CD14-positive monocyte (primary cell): ENCODE measurements at regions not wholly inside any gene's neighbourhood (a gene's known extent, or its start where the extent isn't known, plus 50 kb on each side); places are given as distances from the start of the nearest gene placed in this dataset.

Experiments
- DNase-seq, 3 donors: peaks; one replicate each; pipeline ENCODE4 v3.0.0-alpha.2; 2011 to 2022
- H2AFZ ChIP-seq: 2 replicates; pipeline ENCODE4 v1.6.0; 2012; ENCODE audit warnings: mild to moderate bottlenecking, low read depth, low read length, inconsistent platforms; ENCODE audit not compliant: insufficient read depth, poor library complexity, severe bottlenecking
- H3K27ac ChIP-seq, 2 donors: 1 replicate in 1 of 2; 2 replicates in 1 of 2; pipeline ENCODE4 v1.5.1; 2012 to 2013; ENCODE audit warnings: low read length in 2 of 2, control low read depth in 1 of 2, inconsistent platforms in 1 of 2, low read depth in 1 of 2, mild to moderate bottlenecking in 1 of 2
- H3K27me3 ChIP-seq, 2 donors: one replicate each; pipeline versions ENCODE4 v1.6.0 to v1.6.1; 2011 to 2013; ENCODE audit warnings: low read length in 2 of 2; ENCODE audit not compliant: control insufficient read depth in 2 of 2, insufficient read depth in 2 of 2
- H3K36me3 ChIP-seq, 2 donors: replicated peaks in 1 of 2; 1 replicate in 1 of 2; 2 replicates in 1 of 2; pipeline versions ENCODE4 v1.5.1 to v1.6.1; 2012 to 2013; ENCODE audit warnings: low read length in 2 of 2, control low read depth in 1 of 2, inconsistent platforms in 1 of 2, mild to moderate bottlenecking in 1 of 2; ENCODE audit not compliant: insufficient read depth in 2 of 2, control insufficient read depth in 1 of 2
- H3K4me1 ChIP-seq, 2 donors: 1 replicate in 1 of 2; 2 replicates in 1 of 2; pipeline versions ENCODE4 v1.5.1 to v1.6.1; 2012 to 2013; ENCODE audit warnings: low read length in 2 of 2, control low read depth in 1 of 2, inconsistent platforms in 1 of 2, mild to moderate bottlenecking in 1 of 2, moderate library complexity in 1 of 2; ENCODE audit not compliant: insufficient read depth in 2 of 2, control insufficient read depth in 1 of 2
- H3K4me2 ChIP-seq: replicated peaks from 2 replicates; pipeline ENCODE3; 2012; ENCODE audit warnings: low read length, moderate library complexity, mild to moderate bottlenecking; ENCODE audit not compliant: poor library complexity, severe bottlenecking; ENCODE audit errors: extremely low read depth
- H3K4me3 ChIP-seq, 3 experiments: fragments of 200-600 bp in 1 of 3; sonication (generic) in 1 of 3; replicated peaks in 1 of 3; 1 replicate in 2 of 3; 2 replicates in 1 of 3; pipeline ENCODE4 v1.5.1; 2011 to 2013; ENCODE audit warnings: low read length in 3 of 3, mild to moderate bottlenecking in 3 of 3, control low read depth in 2 of 3, low read depth in 2 of 3, inconsistent platforms in 1 of 3, moderate library complexity in 1 of 3
- H3K79me2 ChIP-seq: 2 replicates; pipeline ENCODE4 v1.6.0; 2012; ENCODE audit warnings: mild to moderate bottlenecking, control low read depth, inconsistent platforms, low read length, moderate library complexity; ENCODE audit not compliant: insufficient read depth
- H3K9ac ChIP-seq: 2 replicates; pipeline ENCODE4 v1.6.0; 2017; ENCODE audit warnings: low read length, mild to moderate bottlenecking; ENCODE audit not compliant: insufficient read depth, poor library complexity, severe bottlenecking
- H3K9me3 ChIP-seq, 2 donors: replicated peaks in 1 of 2; 1 replicate in 1 of 2; 2 replicates in 1 of 2; pipeline versions ENCODE4 v1.5.1 to v1.6.1; 2012 to 2013; ENCODE audit warnings: low read length in 2 of 2, control low read depth in 1 of 2; ENCODE audit not compliant: control insufficient read depth in 1 of 2, insufficient read depth in 1 of 2
- H4K20me1 ChIP-seq: 2 replicates; pipeline ENCODE4 v1.6.0; 2012; ENCODE audit warnings: mild to moderate bottlenecking, low read length, control low read depth, moderate library complexity; ENCODE audit not compliant: insufficient read depth
- H3K27ac Mint-ChIP-seq, 7 donors: one replicate each; pipeline ENCODE4 v1.8.0; 2020; ENCODE audit warnings: mild to moderate bottlenecking in 7 of 7, mixed read lengths in 7 of 7, moderate library complexity in 6 of 7, inconsistent platforms in 2 of 7
- H3K27me3 Mint-ChIP-seq, 3 donors: one replicate each; pipeline ENCODE4 v1.8.0; 2021 to 2022; ENCODE audit warnings: low read depth in 3 of 3, mild to moderate bottlenecking in 3 of 3, mixed read lengths in 3 of 3, moderate library complexity in 3 of 3, inconsistent platforms in 1 of 3
- H3K36me3 Mint-ChIP-seq, 2 donors: one replicate each; pipeline ENCODE4 v1.8.0; 2020; ENCODE audit warnings: mixed read lengths in 2 of 2, inconsistent platforms in 1 of 2, mild to moderate bottlenecking in 1 of 2
- H3K4me1 Mint-ChIP-seq: one replicate; pipeline ENCODE4 v1.8.0; 2020; ENCODE audit warnings: mild to moderate bottlenecking, mixed read lengths
- H3K4me3 Mint-ChIP-seq, 2 donors: one replicate each; pipeline ENCODE4 v1.8.0; 2020; ENCODE audit warnings: mild to moderate bottlenecking in 2 of 2, mixed read lengths in 2 of 2, moderate library complexity in 1 of 2
- H3K9me3 Mint-ChIP-seq, 7 donors: one replicate each; pipeline ENCODE4 v1.8.0; 2020 to 2022; ENCODE audit warnings: mixed read lengths in 7 of 7, mild to moderate bottlenecking in 6 of 7, moderate library complexity in 6 of 7, inconsistent platforms in 2 of 7
- WGBS: methylation state at CpG from one replicate; pipeline ENCODE4 v1.1.5; 2013; ENCODE audit warnings: missing lambda C conversion rate; ENCODE audit not compliant: insufficient coverage; 5-methylcytosine and 5-hydroxymethylcytosine counted together
- intact Hi-C, 2 donors: fragments of 100-400 bp; cut with micrococcal nuclease; formaldehyde crosslinking; loops; one replicate each; pipeline versions ENCODE4 v1.15.0 to v1.15.1; 2023
- TF ChIP-seq, protein P1 (sequence below): fragments of 200-600 bp; IDR thresholded peaks from one replicate; pipeline ENCODE4 v1.8.0; 2022; ENCODE audit warnings: antibody characterized with exemption, mild to moderate bottlenecking

GRCh38 chr3:177783767-177784166 lies 586.5 kb upstream of the TBL1XR1 start:
- Mint-ChIP-seq H3K4me3 (no peak overlapping the region), H3K27me3 (peaks cover 0 to 3% (median 2%) of the 10 kb centered on the region in 3 donors), H3K36me3 (no peaks in the 10 kb centered on the region), H3K9me3 (no peaks in the 10 kb centered on the region), H3K4me1 (peaks cover 25% of the 10 kb centered on the region), H3K27ac (no peak overlapping the region)
- intact Hi-C loops: no loop called here
- TF ChIP-seq, protein P1, sequence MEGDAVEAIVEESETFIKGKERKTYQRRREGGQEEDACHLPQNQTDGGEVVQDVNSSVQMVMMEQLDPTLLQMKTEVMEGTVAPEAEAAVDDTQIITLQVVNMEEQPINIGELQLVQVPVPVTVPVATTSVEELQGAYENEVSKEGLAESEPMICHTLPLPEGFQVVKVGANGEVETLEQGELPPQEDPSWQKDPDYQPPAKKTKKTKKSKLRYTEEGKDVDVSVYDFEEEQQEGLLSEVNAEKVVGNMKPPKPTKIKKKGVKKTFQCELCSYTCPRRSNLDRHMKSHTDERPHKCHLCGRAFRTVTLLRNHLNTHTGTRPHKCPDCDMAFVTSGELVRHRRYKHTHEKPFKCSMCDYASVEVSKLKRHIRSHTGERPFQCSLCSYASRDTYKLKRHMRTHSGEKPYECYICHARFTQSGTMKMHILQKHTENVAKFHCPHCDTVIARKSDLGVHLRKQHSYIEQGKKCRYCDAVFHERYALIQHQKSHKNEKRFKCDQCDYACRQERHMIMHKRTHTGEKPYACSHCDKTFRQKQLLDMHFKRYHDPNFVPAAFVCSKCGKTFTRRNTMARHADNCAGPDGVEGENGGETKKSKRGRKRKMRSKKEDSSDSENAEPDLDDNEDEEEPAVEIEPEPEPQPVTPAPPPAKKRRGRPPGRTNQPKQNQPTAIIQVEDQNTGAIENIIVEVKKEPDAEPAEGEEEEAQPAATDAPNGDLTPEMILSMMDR: no peak
- Histone ChIP-seq H3K4me3 (no peak overlapping the region), H2AFZ (no peak overlapping the region), H3K9me3 (no peaks in the 10 kb centered on the region), H3K79me2 (no peaks in the 10 kb centered on the region), H3K9ac (no peak overlapping the region), H4K20me1 (no peaks in the 10 kb centered on the region), H3K36me3 (no peaks in the 10 kb centered on the region), H3K4me1 (peaks cover 20 to 27% of the 10 kb centered on the region in 2 donors), H3K27me3 (no peaks in the 10 kb centered on the region), H3K27ac (no peak overlapping the region), H3K4me2 (no peak overlapping the region)
- DNase-seq: no peak
- WGBS: no CpG with 5 or more reads among the region's 5 CpGs

- Mint-ChIP-seq H3K27me3 (peaks cover 0 to 2% (median 0%) of the 10 kb centered on the region in 3 donors), H3K4me3 (no peak overlapping the region), H3K9me3 (peaks cover 0 to 2% (median 1%) of the 10 kb centered on the region in 7 donors), H3K36me3 (no peaks in the 10 kb centered on the region), H3K27ac (no peak overlapping the region), H3K4me1 (no peaks in the 10 kb centered on the region)
- Histone ChIP-seq H3K4me1 (no peaks in the 10 kb centered on the region), H3K79me2 (no peaks in the 10 kb centered on the region), H3K36me3 (no peaks in the 10 kb centered on the region), H3K27me3 (no peaks in the 10 kb centered on the region), H4K20me1 (no peaks in the 10 kb centered on the region), H3K27ac (no peak overlapping the region), H3K9ac (no peak overlapping the region), H2AFZ (no peak overlapping the region), H3K4me3 (no peak overlapping the region), H3K9me3 (no peaks in the 10 kb centered on the region), H3K4me2 (no peak overlapping the region)
- intact Hi-C loops: no loop called here
- no peak for DNase-seq
- TF ChIP-seq, protein P1: no peak
- WGBS: 100% methylated on average over 1 of the region's 5 CpGs
Observed at GRCh38 chr3:177787279-177788041, 590.2 kb upstream of the TBL1XR1 start.
